ENCODE measurements at regions not wholly inside any gene's neighbourhood (a gene's known extent, or its start where the extent isn't known, plus 50 kb on each side); places are given as distances from the start of the nearest gene placed in this dataset.

DNA sequence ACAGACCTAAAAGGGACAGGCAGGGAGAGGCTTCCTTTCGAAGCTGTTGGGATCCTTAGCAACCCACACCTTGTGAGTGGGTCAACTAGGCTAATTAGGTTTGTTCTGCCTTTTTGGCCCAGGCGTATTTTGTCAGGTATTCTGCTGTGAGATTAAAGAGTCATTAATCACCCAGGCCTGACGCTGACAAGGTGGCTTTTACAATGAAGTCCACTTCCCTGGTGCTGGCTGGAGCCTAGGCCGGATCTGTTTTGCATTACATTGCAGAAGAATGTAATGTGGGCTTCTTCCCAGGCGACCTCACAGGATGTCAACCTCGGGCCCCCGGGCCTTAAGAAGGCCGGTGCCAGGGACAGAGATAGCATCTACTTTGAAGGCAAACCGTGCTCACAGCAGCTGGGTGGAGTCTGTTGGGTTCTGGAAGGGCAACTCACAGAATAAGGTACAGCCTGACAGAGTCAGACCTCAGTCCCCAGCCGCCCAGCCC is 76.9 kb downstream of the HES1 start:
- no peaks in the 10 kb centered on the region for H3K4me1 ChIP-seq (ENCODE audit: insufficient read depth)
- H3K9me3 ChIP-seq = no peaks in the 10 kb centered on the region
- intact Hi-C loops (cut with DNase I) = no loop called here
- no peak for TF ChIP-seq CTCF (IDR thresholded peaks at IDR 0.05)
- no peak for TF ChIP-seq EP300 (IDR thresholded peaks at IDR 0.05)
- TF ChIP-seq POLR2A (IDR thresholded peaks at IDR 0.05) = no peak
- H3K27me3 ChIP-seq = no peaks in the 10 kb centered on the region
- H3K27ac ChIP-seq = no peak overlapping the region
- DNase-seq = no peak
- no peak overlapping the region for H3K4me3 ChIP-seq
- 55 to 60% (median 56%) methylated on average over 10 of the region's 10 CpGs for WGBS, 3 donors
- no peaks in the 10 kb centered on the region for H3K36me3 ChIP-seq

GRCh38 chr3:194215392-194215791 is 79.4 kb downstream of the HES1 start:
- no peak overlapping the region for H3K27ac ChIP-seq
- WGBS, 3 donors = 59 to 68% (median 60%) methylated on average over 6 of the region's 6 CpGs
- no peak for DNase-seq
- H3K9me3 ChIP-seq = no peaks in the 10 kb centered on the region
- intact Hi-C loops (cut with DNase I) = no loop called here
- no peaks in the 10 kb centered on the region for H3K4me1 ChIP-seq (ENCODE audit: insufficient read depth)
- no peak overlapping the region for H3K4me3 ChIP-seq
- no peaks in the 10 kb centered on the region for H3K36me3 ChIP-seq
- H3K27me3 ChIP-seq = no peaks in the 10 kb centered on the region
- TF ChIP-seq CTCF (IDR thresholded peaks at IDR 0.05) (no peak), POLR2A (IDR thresholded peaks at IDR 0.05) (no peak), EP300 (IDR thresholded peaks at IDR 0.05) (no peak)

DNA sequence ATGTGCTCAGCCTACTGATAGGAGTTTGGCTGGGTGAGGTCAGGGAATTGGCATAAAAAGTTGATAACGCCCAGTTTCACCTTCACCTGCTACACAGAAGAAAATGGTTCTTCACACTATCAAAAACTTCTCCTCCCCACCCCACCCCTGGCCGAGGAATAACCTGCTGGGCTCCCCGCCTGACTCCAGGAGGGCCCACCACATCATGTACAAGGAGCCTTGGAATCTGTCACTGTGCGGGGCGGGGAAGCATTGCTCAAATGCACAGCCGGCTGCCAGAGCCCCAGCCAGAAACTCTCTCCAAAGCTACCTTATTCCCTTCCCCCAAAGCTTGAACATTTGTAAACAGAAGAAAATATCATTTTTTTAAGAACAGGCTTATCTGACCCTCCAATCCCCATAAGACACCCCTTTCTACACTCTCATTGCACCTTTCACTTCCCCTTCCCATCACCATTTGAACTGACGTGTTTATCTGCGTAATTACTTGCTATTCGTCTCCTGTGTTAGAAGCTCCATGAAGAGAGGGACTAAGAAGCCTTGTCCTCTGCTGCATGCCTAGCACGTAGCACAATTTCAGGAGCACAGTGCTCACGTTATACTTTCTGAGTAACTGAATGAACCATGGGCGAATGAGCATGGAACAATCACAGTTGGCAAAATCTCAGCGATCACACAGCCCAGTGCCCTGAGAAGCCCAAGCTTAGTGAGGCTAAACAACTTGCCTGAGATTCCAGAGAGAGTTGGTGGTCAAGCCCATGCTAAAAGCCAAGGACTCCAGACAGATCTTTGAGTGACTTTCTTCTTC is 82.9 kb downstream of the HES1 start:
- 87 to 91% (median 91%) methylated on average over 13 of the region's 13 CpGs for WGBS, 3 donors
- H3K36me3 ChIP-seq = no peaks in the 10 kb centered on the region
- no peak for TF ChIP-seq POLR2A (IDR thresholded peaks at IDR 0.05)
- TF ChIP-seq CTCF (IDR thresholded peaks at IDR 0.05) = no peak
- no peak for TF ChIP-seq EP300 (IDR thresholded peaks at IDR 0.05)
- no peaks in the 10 kb centered on the region for H3K27me3 ChIP-seq
- no peaks in the 10 kb centered on the region for H3K4me1 ChIP-seq (ENCODE audit: insufficient read depth)
- no peak overlapping the region for H3K27ac ChIP-seq
- DNase-seq = no peak
- no peak overlapping the region for H3K4me3 ChIP-seq
- H3K9me3 ChIP-seq = no peaks in the 10 kb centered on the region
- intact Hi-C loops (cut with DNase I) = no loop called here

DNA sequence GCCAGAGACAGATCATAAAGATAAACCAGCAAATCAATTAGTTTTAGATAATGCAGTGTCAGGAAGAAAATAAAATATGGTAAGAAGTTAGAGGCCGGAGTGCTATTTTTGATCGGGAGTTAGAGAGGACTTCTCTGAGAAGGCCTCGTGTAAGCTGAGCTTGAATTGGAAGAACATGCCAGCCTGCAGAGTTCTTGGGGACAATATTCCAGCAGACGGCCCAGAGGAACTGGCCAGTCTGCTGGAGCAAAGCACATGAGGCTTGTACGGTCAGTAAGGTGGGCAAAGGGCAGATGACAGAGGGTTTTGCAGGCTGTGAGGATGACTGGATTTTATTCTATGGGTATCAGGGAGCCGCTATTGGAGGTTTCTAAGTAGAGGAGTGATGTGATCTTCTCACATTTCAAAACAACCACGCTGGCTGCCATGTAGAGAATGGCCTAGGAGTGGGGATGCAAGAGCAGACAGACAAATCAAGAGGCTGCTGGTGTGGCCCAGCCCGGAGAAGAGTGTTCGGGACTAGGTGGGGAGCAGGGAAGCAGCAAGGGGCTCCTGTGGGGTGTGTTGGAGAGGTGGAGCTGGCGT is 84.0 kb downstream of the HES1 start:
- Histone ChIP-seq H3K27me3 (no peaks in the 10 kb centered on the region), H3K4me3 (no peak overlapping the region), H3K9me3 (no peaks in the 10 kb centered on the region), H3K27ac (no peak overlapping the region), H3K36me3 (no peaks in the 10 kb centered on the region), H3K4me1 (ENCODE audit: insufficient read depth) (no peaks in the 10 kb centered on the region)
- no peak for DNase-seq
- 89 to 91% (median 89%) methylated on average over 10 of the region's 10 CpGs for WGBS, 3 donors
- no peak for TF ChIP-seq EP300 (IDR thresholded peaks at IDR 0.05)
- no peak for TF ChIP-seq CTCF (IDR thresholded peaks at IDR 0.05)
- no peak for TF ChIP-seq POLR2A (IDR thresholded peaks at IDR 0.05)
- intact Hi-C loops (cut with DNase I) = no loop called here
